NCI-H82 (cell line): ENCODE measurements at regions not wholly inside any gene's neighbourhood (a gene's known extent, or its start where the extent isn't known, plus 50 kb on each side); places are given as distances from the start of the nearest gene placed in this dataset.
"Not testable (repeated sequence)": the region's sequence is repeated elsewhere in the genome, so short reads cannot be mapped to it uniquely, and the experiment has no call there.

Source experiments
- DNase-seq: peaks from one replicate; lab custom pipeline; 2025; lab: John Stamatoyannopoulos, UW

DNA sequence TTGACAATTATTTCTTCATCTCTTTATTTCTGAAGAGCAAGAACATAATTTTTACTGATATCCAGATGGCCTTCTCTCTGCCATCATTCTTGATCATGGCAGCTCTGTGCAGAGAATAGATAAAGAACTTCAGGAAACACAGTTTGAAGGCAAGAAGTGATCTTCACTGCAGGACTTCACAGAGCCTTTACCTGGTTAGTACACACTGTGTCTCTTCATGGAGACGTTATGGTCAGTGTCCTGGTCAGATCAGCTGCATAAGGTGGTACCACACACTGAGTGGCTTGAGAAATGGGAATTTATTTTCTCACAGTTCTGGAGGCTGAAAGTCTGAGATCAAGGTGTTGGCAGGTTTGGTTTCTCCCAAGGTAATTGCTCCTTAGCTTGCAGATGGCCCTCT, 129.5 kb downstream of the UTP18 start:
- DNase-seq, result no peak

DNA sequence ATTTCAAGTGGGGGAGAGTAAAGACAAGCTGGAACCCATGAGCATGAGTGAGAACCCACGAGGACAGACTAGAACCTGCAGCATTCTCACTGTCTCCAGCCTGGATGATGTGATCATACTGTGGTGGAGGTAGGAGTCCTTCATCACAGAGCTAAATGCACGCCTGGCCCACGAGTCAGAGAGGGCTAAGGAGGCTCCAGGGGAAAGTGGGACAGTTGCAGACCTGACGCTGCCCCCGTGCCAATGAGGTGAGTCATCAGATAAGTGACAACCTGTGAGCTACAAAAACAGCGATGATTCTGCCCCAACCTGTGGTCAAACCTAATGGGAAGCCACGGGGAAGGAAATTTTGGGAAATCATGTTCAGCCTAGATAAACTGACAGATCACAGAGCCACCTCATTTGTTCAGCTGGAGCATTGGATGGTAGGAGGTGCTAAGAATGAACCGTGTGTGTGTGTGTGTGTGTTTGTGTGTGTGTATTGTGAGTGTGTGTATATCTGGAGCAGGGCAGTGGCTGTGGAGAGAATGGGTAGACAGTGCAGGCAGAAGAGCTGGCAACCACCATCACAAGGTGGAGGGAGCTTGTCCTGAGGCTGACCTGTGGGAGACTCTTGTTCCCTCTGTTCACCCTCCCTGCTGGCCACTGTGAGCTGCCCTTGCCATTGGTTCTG, 131.8 kb downstream of the UTP18 start:
- no peak for DNase-seq

DNA sequence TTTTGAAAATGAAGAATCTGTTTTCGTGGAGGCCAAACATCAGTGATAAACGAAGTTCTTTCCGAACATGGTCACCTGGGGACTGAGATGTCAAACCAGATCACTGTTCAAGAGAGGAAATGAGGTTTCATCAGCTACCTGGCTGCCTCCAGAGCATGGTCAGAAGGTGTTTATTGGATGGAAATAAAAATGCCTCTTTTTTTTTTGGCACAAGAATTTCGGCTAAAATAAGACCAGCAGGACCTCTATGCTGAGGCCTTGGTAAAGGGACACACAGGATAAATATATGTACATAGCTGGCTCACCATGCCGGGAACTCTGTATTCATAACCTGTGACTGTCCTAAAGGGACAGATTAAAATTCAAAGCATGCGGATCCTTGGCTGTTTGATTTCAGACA, 135.3 kb downstream of the UTP18 start:
- DNase-seq, result no peak

DNA sequence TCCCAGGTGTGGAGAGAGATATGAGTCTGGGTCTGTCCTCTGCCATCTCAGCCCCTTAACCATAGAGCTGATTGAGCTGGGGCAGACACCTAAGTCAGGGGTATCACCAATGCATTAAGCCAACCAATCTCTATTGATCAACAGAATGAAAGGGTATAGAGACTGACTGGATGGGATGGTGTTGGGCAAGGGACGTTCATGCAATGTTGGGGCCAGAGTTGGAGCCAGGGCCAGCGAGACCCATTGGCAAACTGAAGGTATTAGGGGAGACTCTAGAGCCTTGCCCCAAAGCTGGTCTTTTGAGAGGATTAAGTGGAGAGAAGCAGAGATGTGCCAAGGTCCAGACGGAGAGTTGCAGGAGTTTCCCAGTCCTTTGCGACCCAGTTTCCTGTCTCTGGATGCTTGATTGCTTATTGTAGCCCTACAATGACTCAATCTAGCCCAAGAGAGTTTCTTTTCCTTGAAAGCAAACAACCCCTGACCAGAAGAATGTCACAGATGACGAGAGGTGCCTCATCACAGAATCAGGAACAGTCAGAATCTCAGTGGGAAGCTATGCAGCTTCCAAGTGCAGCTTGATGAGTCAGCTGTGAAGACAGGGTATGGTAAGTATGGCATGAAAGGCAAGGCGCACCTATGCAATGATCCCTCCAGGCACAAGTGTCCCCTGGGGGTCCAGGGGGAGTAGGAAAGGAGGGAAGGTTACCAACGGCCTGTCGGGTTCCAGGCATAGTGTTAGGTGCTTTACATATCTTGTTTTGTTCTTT, 137.2 kb downstream of the UTP18 start:
- DNase-seq, result no peak

DNA sequence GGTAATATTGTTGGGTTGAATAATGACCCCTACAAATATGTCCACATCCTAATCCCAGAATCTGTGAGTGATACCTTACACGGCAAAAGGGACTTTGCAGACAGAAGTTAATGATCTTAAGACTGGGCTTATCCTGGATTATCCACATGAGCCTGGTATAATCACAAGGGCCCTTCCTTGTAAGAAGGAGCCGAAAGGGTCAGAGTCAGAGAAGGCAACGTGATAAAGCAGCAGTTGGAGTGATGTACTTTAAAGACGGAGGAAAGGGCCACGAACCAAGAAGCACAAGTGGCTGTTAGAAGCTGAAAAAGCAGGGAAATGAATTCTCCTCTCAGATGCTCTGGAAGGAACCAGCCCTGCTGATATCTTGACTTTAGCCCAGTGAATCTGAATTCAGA, 137.8 kb downstream of the UTP18 start:
- peak; percentile 96 for DNase-seq

DNA sequence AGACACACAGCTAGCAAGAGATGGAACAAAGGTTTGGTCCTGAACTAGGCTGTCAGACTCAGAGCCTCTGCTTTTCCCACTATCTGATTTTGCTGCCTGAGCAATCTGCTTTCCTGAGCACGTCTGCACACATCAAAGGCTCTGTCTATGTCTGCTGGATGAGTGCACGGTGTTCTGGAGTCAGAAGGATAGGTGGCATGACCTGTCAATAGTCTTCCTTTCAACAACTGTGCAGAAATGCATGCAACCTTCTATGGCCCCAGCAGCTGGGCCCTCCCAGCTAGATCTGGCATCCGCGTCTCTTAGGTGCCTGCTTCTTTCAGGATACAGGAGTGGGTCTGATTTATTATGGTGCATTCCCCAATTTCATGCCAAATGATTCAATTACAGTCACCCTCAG, 138.3 kb downstream of the UTP18 start:
- DNase-seq, result no peak

DNA sequence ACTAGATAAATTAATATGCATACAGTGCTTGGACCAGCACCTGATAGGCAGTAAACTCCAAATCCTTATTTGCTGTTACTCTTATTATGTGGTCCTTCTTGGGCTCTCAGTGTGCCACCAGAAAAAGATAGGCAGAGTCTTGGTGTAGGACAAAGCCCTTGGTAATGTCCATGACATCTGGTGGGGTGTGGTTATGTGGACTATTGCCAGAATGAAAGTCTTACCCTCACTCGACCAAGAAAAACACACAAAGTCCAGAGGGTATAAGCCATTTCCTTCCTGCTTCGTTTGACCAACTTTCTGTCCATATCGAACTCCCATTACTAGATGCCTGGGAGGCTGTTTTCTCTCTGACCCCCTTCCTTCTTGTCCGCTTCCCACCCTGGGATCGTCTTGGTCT, 140.9 kb downstream of the UTP18 start:
- DNase-seq, result no peak

DNA sequence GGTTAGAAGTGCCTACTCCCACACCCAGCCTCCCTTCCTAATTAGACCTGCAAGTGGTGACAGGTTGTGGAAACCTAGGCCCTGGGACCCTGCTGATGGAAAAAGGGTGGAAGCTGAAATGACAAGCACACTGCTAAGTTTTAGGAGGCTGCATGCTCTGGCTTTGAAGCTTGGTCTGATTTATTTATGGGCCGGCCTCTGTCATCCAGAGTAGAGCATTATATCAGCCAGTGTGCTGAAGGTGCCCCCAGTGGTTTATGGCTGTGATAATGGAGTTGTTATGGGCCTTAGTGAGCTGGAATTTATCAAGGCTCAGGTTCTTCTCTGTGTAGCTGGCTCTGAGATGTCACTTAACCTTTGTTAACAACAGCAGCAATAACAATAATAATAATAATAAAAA, 142.6 kb downstream of the UTP18 start:
- DNase-seq, result no peak

DNA sequence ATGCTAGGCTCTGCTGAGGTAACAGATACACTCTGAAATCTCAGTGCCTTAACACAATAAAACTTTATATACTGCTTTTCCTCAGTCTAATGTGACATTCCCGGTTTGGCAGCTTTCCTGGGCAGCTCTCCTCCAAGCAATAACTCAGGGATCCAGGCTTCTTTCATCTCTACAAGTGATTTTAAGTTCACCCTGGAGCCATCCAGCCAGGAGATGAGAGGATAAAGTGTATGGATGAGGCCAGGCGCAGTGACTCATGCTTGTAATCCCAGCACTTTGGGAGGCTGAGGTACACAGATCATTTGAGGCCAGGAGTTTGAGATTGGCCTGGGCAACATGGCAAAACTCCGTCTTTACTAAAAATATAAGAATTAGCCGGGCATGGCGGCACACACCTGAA, 147.2 kb downstream of the UTP18 start:
- DNase-seq, result peak; percentile 8

DNA sequence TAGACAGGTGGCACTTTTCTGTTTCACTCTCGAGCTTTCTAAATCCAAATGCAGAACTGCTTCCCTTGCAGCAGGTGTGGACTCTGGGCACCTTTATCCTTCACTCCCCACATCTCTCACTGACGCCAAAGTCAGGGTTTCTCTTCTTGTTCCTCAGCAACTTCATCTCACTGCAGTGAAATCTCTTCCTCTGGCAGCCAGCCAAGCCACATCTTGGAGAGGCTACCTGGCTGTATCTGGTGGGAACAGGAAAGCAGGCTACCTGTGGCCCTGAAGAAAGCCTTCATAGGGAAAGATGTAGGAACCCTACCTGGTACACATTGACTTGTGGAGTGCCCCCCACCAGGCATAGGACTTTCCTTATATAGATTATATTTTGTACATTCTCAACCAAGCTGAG, 159.1 kb downstream of the UTP18 start:
- no peak for DNase-seq

DNA sequence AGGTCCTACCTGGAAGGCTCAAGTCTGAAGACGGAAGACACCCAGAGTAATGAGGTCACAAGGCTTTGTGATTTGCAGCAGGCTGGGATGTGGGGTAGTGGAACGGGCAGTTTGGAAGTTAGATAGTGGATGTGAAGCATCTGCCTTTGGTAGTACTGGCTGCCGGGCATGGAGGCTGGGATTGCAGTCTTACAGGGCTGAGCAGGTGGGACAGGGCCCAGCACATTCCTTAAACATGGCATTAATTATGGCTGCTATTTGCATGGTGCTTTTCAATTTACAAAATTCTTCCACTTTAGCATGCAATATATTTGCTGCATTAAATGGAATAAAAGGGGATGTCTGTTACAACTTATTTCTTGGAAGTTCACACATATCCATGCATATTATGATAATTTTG, 161.2 kb downstream of the UTP18 start:
- no peak for DNase-seq

DNA sequence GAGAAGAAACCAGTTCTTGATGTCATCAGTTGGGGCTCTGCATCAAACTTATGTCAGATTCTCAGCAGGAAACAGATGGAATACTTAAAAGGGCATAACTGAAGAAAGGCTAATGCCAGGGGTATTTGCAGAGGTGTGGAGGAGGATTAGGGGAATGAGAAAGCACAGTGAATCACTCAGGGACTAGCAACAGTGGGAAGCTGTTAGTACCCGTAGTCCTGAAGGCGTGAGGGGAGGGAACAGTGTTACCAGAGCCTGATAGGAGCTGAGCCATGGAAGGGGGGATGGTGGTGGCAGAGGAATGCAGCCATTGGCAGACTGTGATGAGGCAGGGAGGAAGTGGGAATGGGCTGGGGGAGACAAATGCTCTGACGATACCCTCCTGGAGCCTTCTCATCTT, 162.3 kb downstream of the UTP18 start:
- DNase-seq, result no peak

DNA sequence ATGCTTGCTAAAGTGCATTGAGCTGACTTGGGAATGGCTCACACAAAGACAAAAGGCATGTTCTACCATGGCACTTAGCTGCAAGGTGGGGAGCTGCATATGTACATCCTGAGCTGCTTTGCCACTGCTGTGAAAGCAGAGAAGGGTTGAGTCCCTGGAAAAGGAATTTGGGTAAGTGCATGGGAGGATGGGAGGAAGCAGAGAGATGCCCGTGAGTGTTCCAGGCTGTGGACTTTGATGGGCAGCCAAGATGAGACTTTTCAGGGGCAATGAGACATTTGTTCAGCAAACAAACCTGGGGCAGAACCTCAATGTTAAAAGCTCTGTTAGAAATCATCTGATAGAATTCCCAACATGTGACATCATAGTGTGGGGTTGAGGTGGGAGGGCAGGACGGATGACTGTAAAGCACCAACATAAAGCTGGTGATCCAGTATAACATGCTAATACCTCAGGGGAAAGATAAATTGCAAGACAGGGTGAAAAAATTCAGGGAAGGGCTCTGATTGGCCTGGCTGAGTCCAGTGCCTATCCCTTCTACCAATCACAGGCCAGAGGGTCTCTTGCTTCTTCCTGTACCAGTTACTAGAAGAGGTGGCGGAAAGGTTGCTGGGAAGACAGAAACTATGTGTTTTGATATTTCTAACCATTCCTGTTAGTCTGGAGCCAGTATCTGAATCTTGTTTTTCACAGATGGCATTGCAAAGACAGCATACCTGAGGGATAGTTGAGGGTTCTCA, 163.2 kb downstream of the UTP18 start:
- DNase-seq, result no peak

DNA sequence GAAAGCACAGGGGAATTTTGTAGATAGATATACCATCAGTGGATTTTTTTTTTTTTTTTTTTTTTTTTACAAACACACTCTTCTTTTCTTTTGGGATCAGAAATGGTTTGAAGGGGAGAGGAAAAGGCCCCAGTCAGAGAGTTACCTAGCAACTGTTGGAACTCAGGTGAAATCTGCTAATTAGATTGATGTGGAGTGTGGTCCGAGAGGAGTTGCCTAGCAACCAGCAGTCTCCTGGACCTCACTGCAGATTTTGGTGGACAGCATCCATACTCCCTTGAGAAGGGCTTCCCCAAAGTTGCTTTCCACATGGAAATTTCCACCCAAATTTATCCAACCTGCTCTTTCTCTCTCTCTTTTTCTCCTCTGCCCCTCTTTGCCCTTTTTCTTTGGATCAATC, 165.4 kb downstream of the UTP18 start:
- DNase-seq, result no peak

DNA sequence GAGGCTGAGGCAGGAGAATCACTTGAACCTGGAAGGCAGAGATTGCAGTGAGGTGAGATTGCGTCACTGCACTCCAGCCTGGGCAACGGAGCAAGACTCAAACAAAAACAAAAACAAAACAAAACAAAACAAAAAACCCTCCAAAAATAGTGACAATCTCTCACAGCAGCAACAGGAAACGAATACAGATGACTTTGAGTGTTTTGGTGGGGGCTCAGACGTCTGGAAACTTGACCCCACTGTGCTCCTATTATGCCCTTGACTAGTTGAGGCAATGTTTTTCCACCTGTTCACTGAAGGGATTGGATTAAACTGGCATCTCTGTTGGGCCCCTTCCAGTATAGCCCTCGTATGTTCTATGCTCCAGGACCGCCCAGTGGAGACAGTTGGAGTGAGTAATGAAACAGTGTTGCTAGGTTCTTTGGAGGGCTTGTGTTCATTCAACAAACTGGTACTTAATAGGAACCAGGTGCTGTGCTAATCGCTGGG, 167.0 kb downstream of the UTP18 start:
- peak; percentile 17 for DNase-seq

DNA sequence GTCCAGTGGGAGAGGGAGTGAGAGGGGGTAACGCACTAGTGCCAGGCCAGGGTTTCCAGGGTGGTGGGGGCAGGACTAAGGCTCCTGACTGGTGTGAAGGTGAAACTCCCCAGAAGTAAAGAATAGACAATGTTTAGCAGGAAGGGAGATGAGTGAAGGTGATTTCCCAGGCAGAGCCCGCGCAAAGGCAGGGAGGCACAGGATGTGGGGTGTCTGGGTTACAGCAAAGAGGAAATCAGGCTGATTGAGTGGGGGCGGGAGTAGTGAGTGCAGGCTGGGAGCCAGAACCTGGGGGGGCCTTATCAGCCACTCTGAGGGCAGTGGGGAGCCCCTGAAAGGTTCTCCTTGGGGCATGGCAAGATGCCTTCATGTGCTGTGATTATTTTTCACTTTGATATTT, 167.5 kb downstream of the UTP18 start:
- DNase-seq, result no peak

DNA sequence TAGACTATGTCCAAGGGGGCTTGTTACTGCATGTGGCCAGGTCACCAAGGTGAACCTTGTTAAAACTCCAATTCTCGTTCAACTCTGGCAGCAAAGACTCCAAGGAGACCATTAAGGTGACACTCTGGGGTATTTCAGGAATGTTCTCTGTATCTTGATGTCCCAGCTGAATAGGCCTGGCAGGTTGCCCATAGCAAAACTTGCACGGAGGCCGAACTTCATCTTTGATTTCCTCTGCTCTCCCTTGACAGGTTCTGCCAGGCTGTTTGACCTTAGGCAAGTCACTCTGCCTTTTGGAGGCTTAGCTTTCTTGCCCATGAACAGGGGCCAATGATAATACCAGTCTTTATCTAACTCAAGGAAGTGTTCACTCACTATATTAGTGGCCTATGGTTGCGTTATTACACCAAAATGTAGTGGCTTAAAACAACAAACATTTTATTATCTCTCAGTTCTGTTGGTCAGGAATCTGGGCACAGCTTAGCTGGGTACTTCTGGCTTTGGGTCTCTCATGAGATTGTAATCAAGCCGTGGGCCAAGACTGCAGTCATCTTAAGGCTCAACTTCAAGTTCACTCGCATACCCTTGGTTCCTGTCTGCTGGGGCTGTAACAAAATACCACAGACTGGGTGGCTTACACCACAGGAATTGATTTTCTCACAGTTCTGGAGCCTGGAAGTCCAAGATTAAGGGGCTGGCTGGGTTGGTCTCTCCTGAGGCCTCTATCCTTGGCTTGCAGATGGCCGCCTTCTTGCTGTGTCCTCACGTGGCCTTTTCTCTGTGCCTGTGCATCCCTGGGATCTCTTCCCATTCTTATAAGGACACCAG, 168.5 kb downstream of the UTP18 start:
- no peak for DNase-seq

DNA sequence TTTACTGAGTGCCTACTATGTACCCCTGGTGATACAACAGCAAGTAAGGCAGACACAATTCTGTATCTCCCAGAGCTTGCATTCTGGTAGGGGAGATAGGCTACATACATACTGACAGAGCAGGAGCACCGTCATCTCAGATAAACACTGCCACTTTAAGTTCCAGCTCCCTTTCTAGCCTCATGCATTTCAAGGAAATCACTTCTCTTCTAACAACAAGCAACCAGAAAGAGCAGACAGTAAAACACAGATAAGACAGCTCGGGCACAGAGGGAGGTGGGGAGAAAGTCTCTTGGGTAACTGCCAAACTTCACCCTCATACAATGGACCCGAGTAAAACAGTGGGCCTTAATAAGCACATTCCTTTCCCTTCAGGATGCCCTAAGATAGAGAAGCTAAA, 169.6 kb downstream of the UTP18 start:
- not testable (repeated sequence) for DNase-seq

DNA sequence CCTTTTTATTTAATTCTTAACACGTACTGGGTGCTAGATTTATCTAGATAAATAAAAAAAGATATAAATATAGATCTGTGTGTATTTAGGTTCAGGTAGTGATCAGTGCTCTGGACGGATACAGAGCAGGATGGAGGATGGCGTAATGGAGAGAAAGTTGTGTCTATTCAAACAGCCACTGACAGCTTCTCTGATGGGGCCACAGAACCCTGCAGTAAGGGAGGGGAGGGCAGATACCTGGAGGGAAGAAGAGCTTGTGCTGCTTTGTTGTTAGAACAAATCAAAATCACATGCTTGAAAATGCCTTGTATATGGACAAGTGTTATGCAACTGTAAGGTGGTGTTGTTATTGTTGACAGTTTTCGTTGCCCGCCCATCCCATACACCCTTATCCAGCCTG, 170.2 kb downstream of the UTP18 start:
- no peak for DNase-seq

DNA sequence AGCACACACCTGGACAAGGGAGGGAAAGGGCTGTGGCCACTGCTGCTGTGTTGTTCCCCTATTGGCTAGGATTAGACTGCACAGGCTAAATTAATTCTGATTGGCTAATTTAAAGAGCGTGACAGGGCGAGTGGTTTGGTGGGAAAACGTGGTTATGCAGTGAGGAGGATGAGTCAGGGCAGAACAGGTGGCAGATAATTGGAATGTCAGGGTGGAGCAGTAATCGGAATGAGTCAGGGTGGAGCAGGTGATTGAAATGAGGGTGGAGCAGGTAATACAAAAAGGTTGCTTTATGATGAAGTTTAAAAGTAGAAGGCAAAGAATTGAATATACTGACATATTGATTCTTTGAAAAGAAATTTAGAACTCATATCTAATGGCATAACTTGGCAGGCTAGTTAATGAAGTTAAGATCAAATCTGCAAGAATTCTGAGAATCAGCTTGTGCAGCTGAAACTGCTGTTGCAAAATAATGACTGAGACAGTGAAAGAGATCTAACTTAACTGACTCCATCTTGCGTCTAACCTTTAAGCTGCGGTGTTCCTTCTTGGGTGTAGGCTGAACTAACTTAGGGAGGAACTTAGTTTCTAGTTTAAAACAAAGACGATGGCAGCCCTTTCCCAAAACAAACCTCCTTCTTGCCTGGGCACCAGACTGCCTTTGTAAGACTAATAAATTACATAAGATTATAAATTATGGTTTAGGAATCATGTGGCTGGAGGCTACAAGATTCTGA, 174.3 kb downstream of the UTP18 start:
- no peak for DNase-seq

DNA sequence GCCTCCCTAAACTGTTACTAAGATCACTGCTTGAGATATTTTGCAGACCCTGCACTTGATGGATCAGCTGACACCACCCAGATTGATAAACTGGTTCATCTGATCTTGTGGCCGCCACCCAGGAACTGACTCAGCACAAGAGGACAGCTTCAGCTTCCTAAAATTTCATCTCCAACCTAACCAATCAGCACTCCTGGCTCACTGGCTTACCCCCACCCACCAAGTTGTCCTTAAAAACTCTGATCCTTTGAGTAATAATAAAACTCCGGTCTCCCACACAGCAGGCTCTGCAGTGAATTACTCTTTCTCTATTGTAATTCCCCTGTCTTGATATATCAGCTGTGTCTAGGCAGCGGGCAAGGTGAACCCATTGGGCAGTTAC, 174.8 kb downstream of the UTP18 start:
- no peak for DNase-seq
